GM12878 (cell line): ENCODE measurements at regions not wholly inside any gene's neighbourhood (a gene's known extent, or its start where the extent isn't known, plus 50 kb on each side); places are given as distances from the start of the nearest gene placed in this dataset.

Experiments used
- ATAC-seq: fragments of 200-7000 bp; cut with Tn5 transposase; 3 replicates; pipeline ENCODE4 v1.9.1; 2020; ENCODE audit warnings: mild to moderate bottlenecking, moderate library complexity
- BruUV-seq: library from RNA; stranded (reverse); fragments of 400-500 nt; replicated peaks from 2 replicates; lab custom pipeline; 2021; lab: Mats Ljungman, UMichigan
- CTCF ChIA-PET: fragments of 300-600 bp; sonication (Branson Sonifier 250); formaldehyde crosslinking; extraction: SDS; loops from one replicate; lab custom pipeline; 2021; ENCODE audit warnings: inconsistent platforms; lab: Yijun Ruan, JAX
- POLR2A ChIA-PET: fragments of 350-600 bp; formaldehyde crosslinking; extraction: SDS; loops from one replicate; lab custom pipeline; 2021; ENCODE audit warnings: inconsistent platforms; lab: Charles Lee
- RAD21 ChIA-PET: fragments of 300-600 bp; sonication (Branson Sonifier 250); formaldehyde crosslinking; loops from one replicate; lab custom pipeline; 2023; ENCODE audit warnings: antibody characterized with exemption; ENCODE audit not compliant: unreplicated experiment; lab: Charles Lee
- SMC1A ChIA-PET: fragments of 300-600 bp; sonication (Branson Sonifier 250); formaldehyde crosslinking; loops from one replicate; lab custom pipeline; 2023; ENCODE audit not compliant: unreplicated experiment, uncharacterized antibody; lab: Charles Lee
- DNase-seq: peaks from one replicate; pipeline ENCODE4 v3.0.0-alpha.2; 2011; ENCODE audit warnings: low read depth, low spot score
- FAIRE-seq: peaks from 3 replicates; lab custom pipeline; 2011; peaks lifted over from hg19 to GRCh38; lab: Jason Lieb, UNC
- H2AFZ ChIP-seq: 2 replicates; pipeline ENCODE4 v1.6.0; 2011; ENCODE audit warnings: low read depth, low read length, control low read depth; ENCODE audit not compliant: control insufficient read depth
- H3K27ac ChIP-seq: 2 replicates; pipeline ENCODE4 v1.5.1; 2011; ENCODE audit warnings: control low read depth; ENCODE audit not compliant: control insufficient read depth, insufficient read depth
- H3K27me3 ChIP-seq, 2 experiments: replicated peaks in 1 of 2; 2 replicates each; pipeline versions ENCODE4 v1.6.0 to v1.6.1; 2011; ENCODE audit warnings: low read length in 1 of 2; ENCODE audit not compliant: control insufficient read depth in 2 of 2, insufficient read depth in 2 of 2
- H3K36me3 ChIP-seq, 2 experiments: 2 replicates each; pipeline ENCODE4 v1.5.1; 2011; ENCODE audit warnings: low read length in 1 of 2; ENCODE audit not compliant: control insufficient read depth in 2 of 2, insufficient read depth in 2 of 2
- H3K4me1 ChIP-seq: 2 replicates; pipeline ENCODE4 v1.6.1; 2011; ENCODE audit warnings: mild to moderate bottlenecking, low read length, moderate library complexity, mixed read lengths; ENCODE audit not compliant: control insufficient read depth, insufficient read depth
- H3K4me2 ChIP-seq: 2 replicates; pipeline ENCODE4 v1.6.0; 2011; ENCODE audit warnings: control low read depth; ENCODE audit not compliant: control insufficient read depth, insufficient read depth
- H3K4me3 ChIP-seq: fragments of 200-600 bp; sonication (generic); 2 replicates; pipeline ENCODE4 v1.5.1; 2016
- H3K79me2 ChIP-seq: 2 replicates; pipeline ENCODE4 v1.6.0; 2011; ENCODE audit warnings: low read length; ENCODE audit not compliant: control insufficient read depth, insufficient read depth
- H3K9ac ChIP-seq: 2 replicates; pipeline ENCODE4 v1.8.0; 2011; ENCODE audit warnings: low read length, control low read depth, mixed read lengths; ENCODE audit not compliant: control insufficient read depth, insufficient read depth
- H3K9me3 ChIP-seq: replicated peaks from 3 replicates; pipeline ENCODE4 v1.5.1; 2011; ENCODE audit warnings: mild to moderate bottlenecking, low read length; ENCODE audit not compliant: control insufficient read depth, insufficient read depth
- H4K20me1 ChIP-seq: 2 replicates; pipeline ENCODE4 v1.6.0; 2011; ENCODE audit not compliant: control insufficient read depth, insufficient read depth
- ATF7 ChIP-seq: fragments of 450-650 bp; IDR thresholded peaks from 2 replicates; pipeline ENCODE4 v1.6.1; 2016; ENCODE audit warnings: low read depth, mild to moderate bottlenecking
- BCLAF1 ChIP-seq: fragments of 450-650 bp; IDR thresholded peaks from 2 replicates; pipeline ENCODE4 v1.6.1; 2017; ENCODE audit warnings: antibody characterized with exemption, mild to moderate bottlenecking, moderate library complexity
- CHD1 ChIP-seq: IDR thresholded peaks from 2 replicates; pipeline ENCODE4 v1.6.1; 2012; ENCODE audit warnings: low read depth, low read length, improper control_type of control experiment
- CUX1 ChIP-seq: IDR thresholded peaks from 2 replicates; pipeline ENCODE4 v1.6.1; 2012; ENCODE audit warnings: improper control_type of control experiment, low read depth, low read length; ENCODE audit not compliant: insufficient replicate concordance
- EGR1 ChIP-seq, 2 experiments: IDR thresholded peaks; 1 replicate in 1 of 2; 2 replicates in 1 of 2; pipeline ENCODE4 v1.6.1; 2011 to 2012; ENCODE audit warnings: low read depth in 2 of 2, low read length in 2 of 2, borderline replicate concordance in 1 of 2, mild to moderate bottlenecking in 1 of 2, moderate library complexity in 1 of 2
- ETV6 ChIP-seq, 2 experiments: fragments of 450-650 bp in 1 of 2; IDR thresholded peaks in 1 of 2; conservative IDR thresholded peaks in 1 of 2; 2 replicates each; pipeline ENCODE4 v1.6.1; 2014; ENCODE audit warnings: antibody characterized with exemption in 1 of 2, borderline replicate concordance in 1 of 2, low read depth in 1 of 2, mild to moderate bottlenecking in 1 of 2, moderate library complexity in 1 of 2
- FOXK2 ChIP-seq: fragments of 450-650 bp; IDR thresholded peaks from 2 replicates; pipeline ENCODE4 v1.6.1; 2017; ENCODE audit warnings: mild to moderate bottlenecking, moderate library complexity
- HDGF ChIP-seq: fragments of 450-650 bp; IDR thresholded peaks from 2 replicates; pipeline ENCODE4 v1.6.1; 2016; ENCODE audit warnings: antibody characterized with exemption
- JUND ChIP-seq: IDR thresholded peaks from 2 replicates; pipeline ENCODE4 v1.6.1; 2012; ENCODE audit warnings: low read depth, mild to moderate bottlenecking, low read length, improper control_type of control experiment, moderate library complexity
- MEF2A ChIP-seq: IDR thresholded peaks from 2 replicates; pipeline ENCODE4 v1.6.1; 2011; ENCODE audit warnings: low read depth, mild to moderate bottlenecking, low read length, moderate library complexity; ENCODE audit not compliant: insufficient read depth
- MYC ChIP-seq: IDR thresholded peaks from 2 replicates; pipeline ENCODE4 v1.6.1; 2011; ENCODE audit warnings: mild to moderate bottlenecking, low read length, moderate library complexity, inconsistent platforms; ENCODE audit not compliant: insufficient read depth, insufficient replicate concordance, insufficient read length, severe bottlenecking
- RAD21 ChIP-seq: IDR thresholded peaks from 2 replicates; pipeline ENCODE4 v1.6.1; 2011; ENCODE audit warnings: mild to moderate bottlenecking, low read depth, low read length, moderate library complexity; ENCODE audit not compliant: insufficient read depth
- RFX5 ChIP-seq: IDR thresholded peaks from 2 replicates; pipeline ENCODE4 v1.6.1; 2011; ENCODE audit warnings: low read depth, low read length, improper control_type of control experiment
- SPI1 ChIP-seq: IDR thresholded peaks from 2 replicates; pipeline ENCODE4 v1.6.1; 2011; ENCODE audit warnings: low read depth, mild to moderate bottlenecking, low read length, moderate library complexity, borderline replicate concordance; ENCODE audit not compliant: insufficient read depth
- SREBF1 ChIP-seq: IDR thresholded peaks from 2 replicates; pipeline ENCODE4 v1.6.1; 2012; ENCODE audit warnings: mild to moderate bottlenecking, low read length
- SREBF2 ChIP-seq: IDR thresholded peaks from 2 replicates; pipeline ENCODE4 v1.6.1; 2012; ENCODE audit warnings: mild to moderate bottlenecking, low read length
- WGBS: methylation state at CpG from one replicate; pipeline ENCODE4 v1.1.6; 2016; ENCODE audit warnings: low lambda C conversion rate; ENCODE audit not compliant: insufficient replicate concordance, insufficient coverage; ENCODE audit errors: missing lambda C conversion rate; 5-methylcytosine and 5-hydroxymethylcytosine counted together
- in situ Hi-C: fragments of 300-500 bp; cut with MboI; formaldehyde crosslinking; loops from 9 replicates; pipeline ENCODE4 v1.14.3; 2018; ENCODE audit warnings: mixed read lengths
- intact Hi-C: fragments of 100-400 bp; cut with micrococcal nuclease; formaldehyde crosslinking; loops from one replicate; pipeline ENCODE4 v1.14.2; 2022; ENCODE audit not compliant: unreplicated experiment

GRCh38 chr6:167235421-167236238, 55.5 kb upstream of the UNC93A start:
- POLR2A ChIA-PET = no interaction called here
- H3K27me3 ChIP-seq = peaks cover 3% of the 10 kb centered on the region in 2 experiments
- TF ChIP-seq RAD21 (no peak), HDGF (no peak), EGR1 (IDR thresholded peaks at IDR 0.05; ENCODE audit: borderline replicate concordance in 1 of 2, low read depth in 2 of 2, low read length in 2 of 2) (no peak), CUX1 (no peak), MEF2A (no peak), MYC (no peak), SPI1 (no peak), JUND (no peak), SREBF1 (no peak), SREBF2 (no peak), CHD1 (no peak), RFX5 (no peak), ETV6 (conservative IDR thresholded peaks at IDR 0.05 in 1 of 2, IDR thresholded peaks at IDR 0.05 in 1 of 2; ENCODE audit: borderline replicate concordance in 1 of 2, low read depth in 1 of 2) (no peak), FOXK2 (no peak), BCLAF1 (no peak), ATF7 (no peak)

More at GRCh38 chr6:167235421-167236238, 55.5 kb upstream of the UNC93A start:
- in situ Hi-C loops (no loop called here), intact Hi-C loops (no loop called here)
- H3K79me2 ChIP-seq = no peaks in the 10 kb centered on the region
- H3K4me2 ChIP-seq = no peak overlapping the region
- RAD21 ChIA-PET = no interaction called here
- no peak overlapping the region for H3K4me3 ChIP-seq
- no peaks in the 10 kb centered on the region for H3K4me1 ChIP-seq
- H2AFZ ChIP-seq = no peak overlapping the region
- no peak overlapping the region for H3K27ac ChIP-seq
- H4K20me1 ChIP-seq = no peaks in the 10 kb centered on the region
- FAIRE-seq (no peak), ATAC-seq (no peak), DNase-seq (no peak)
- no peak overlapping the region for H3K9ac ChIP-seq
- no peaks in the 10 kb centered on the region for H3K9me3 ChIP-seq
- no peaks in the 10 kb centered on the region for H3K36me3 ChIP-seq
- no TSS peak for BruUV-seq
- WGBS = 59% methylated on average over 36 of the region's 38 CpGs
- CTCF ChIA-PET = no interaction called here
- SMC1A ChIA-PET = no interaction called here
